ENCODE measurements at regions not wholly inside any gene's neighbourhood (a gene's known extent, or its start where the extent isn't known, plus 50 kb on each side); places are given as distances from the start of the nearest gene placed in this dataset.
"Not testable (repeated sequence)": the region's sequence is repeated elsewhere in the genome, so short reads cannot be mapped to it uniquely, and the experiment has no call there.

GRCh38 chr5:91754990-91755389 lies 371.9 kb upstream of the ARRDC3 start:
- Histone ChIP-seq H2AFZ (ENCODE audit: low read length, unreplicated experiment) (no peak overlapping the region), H3K27ac (ENCODE audit: low read depth, low read length) (no peak overlapping the region), H3K27me3 (ENCODE audit: insufficient read depth, low read length) (no peaks in the 10 kb centered on the region; the same call in 1 of the 2 replicates), H3K79me2 (ENCODE audit: control insufficient read depth, insufficient read depth, low read length, unreplicated experiment) (no peaks in the 10 kb centered on the region), H3K4me1 (ENCODE audit: control insufficient read depth, insufficient read depth, low read length, unreplicated experiment) (no peaks in the 10 kb centered on the region), H3K4me3 (ENCODE audit: low read depth, low read length) (no peak overlapping the region), H3K36me3 (ENCODE audit: insufficient read depth, low read length) (no peaks in the 10 kb centered on the region)

- not testable (repeated sequence) for H3K4me3 ChIP-seq (ENCODE audit: low read depth, low read length); H2AFZ ChIP-seq (ENCODE audit: low read length, unreplicated experiment); H3K27ac ChIP-seq (ENCODE audit: low read depth, low read length); H3K27me3 ChIP-seq (ENCODE audit: insufficient read depth, low read length); H3K36me3 ChIP-seq (ENCODE audit: insufficient read depth, low read length); H3K79me2 ChIP-seq (ENCODE audit: control insufficient read depth, insufficient read depth, low read length, unreplicated experiment); H3K4me1 ChIP-seq (ENCODE audit: control insufficient read depth, insufficient read depth, low read length, unreplicated experiment)
Measured at GRCh38 chr5:91744470-91744869, 361.4 kb upstream of the ARRDC3 start.

DNA sequence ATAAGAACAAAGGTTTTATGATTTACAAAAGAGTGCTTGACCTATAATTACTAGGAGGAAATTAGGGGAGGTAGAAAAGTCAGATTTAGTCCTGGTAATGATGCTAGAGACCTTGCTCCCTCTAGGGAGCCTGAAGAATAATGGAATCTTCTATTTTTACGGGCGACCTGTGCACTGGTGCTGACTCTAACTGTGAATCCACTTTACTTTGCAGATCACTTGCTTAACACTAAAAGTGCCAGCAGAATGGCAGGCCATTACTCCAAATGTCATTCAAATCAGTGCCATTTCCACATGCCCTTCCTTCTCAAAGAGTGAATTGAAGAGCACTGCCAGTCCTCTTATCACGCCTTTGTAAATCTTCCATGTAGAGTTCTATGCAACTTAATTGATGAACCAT lies 359.4 kb upstream of the ARRDC3 start:
- no peaks in the 10 kb centered on the region for H3K4me1 ChIP-seq (ENCODE audit: control insufficient read depth, insufficient read depth, low read length, unreplicated experiment)
- H3K4me3 ChIP-seq (ENCODE audit: low read depth, low read length): no peak overlapping the region
- no peaks in the 10 kb centered on the region for H3K36me3 ChIP-seq (ENCODE audit: insufficient read depth, low read length)
- H3K27ac ChIP-seq (ENCODE audit: low read depth, low read length): no peak overlapping the region
- H2AFZ ChIP-seq (ENCODE audit: low read length, unreplicated experiment): no peak overlapping the region
- no peaks in the 10 kb centered on the region for H3K79me2 ChIP-seq (ENCODE audit: control insufficient read depth, insufficient read depth, low read length, unreplicated experiment)
- H3K27me3 ChIP-seq (ENCODE audit: insufficient read depth, low read length): no peaks in the 10 kb centered on the region

- H2AFZ ChIP-seq (ENCODE audit: low read length, unreplicated experiment): no peak overlapping the region
- no peaks in the 10 kb centered on the region for H3K36me3 ChIP-seq (ENCODE audit: insufficient read depth, low read length)
- no peaks in the 10 kb centered on the region for H3K27me3 ChIP-seq (ENCODE audit: insufficient read depth, low read length)
- H3K4me1 ChIP-seq (ENCODE audit: control insufficient read depth, insufficient read depth, low read length, unreplicated experiment): no peaks in the 10 kb centered on the region
- no peak overlapping the region for H3K27ac ChIP-seq (ENCODE audit: low read depth, low read length)
- H3K4me3 ChIP-seq (ENCODE audit: low read depth, low read length): no peak overlapping the region
- no peaks in the 10 kb centered on the region for H3K79me2 ChIP-seq (ENCODE audit: control insufficient read depth, insufficient read depth, low read length, unreplicated experiment)
Measured at GRCh38 chr5:91741764-91742505, 358.8 kb upstream of the ARRDC3 start.

- Histone ChIP-seq H3K27ac (ENCODE audit: low read depth, low read length) (no peak overlapping the region), H3K4me3 (ENCODE audit: low read depth, low read length) (no peak overlapping the region), H3K36me3 (ENCODE audit: insufficient read depth, low read length) (no peaks in the 10 kb centered on the region), H3K79me2 (ENCODE audit: control insufficient read depth, insufficient read depth, low read length, unreplicated experiment) (no peaks in the 10 kb centered on the region), H3K27me3 (ENCODE audit: insufficient read depth, low read length) (no peaks in the 10 kb centered on the region), H2AFZ (ENCODE audit: low read length, unreplicated experiment) (no peak overlapping the region), H3K4me1 (ENCODE audit: control insufficient read depth, insufficient read depth, low read length, unreplicated experiment) (no peaks in the 10 kb centered on the region)
Measured at GRCh38 chr5:91730026-91730425, 346.9 kb upstream of the ARRDC3 start.

GRCh38 chr5:91727463-91727862 lies 344.3 kb upstream of the ARRDC3 start:
- H3K4me3 ChIP-seq (ENCODE audit: low read depth, low read length): no peak overlapping the region
- no peaks in the 10 kb centered on the region for H3K4me1 ChIP-seq (ENCODE audit: control insufficient read depth, insufficient read depth, low read length, unreplicated experiment)
- no peak overlapping the region for H2AFZ ChIP-seq (ENCODE audit: low read length, unreplicated experiment)
- H3K79me2 ChIP-seq (ENCODE audit: control insufficient read depth, insufficient read depth, low read length, unreplicated experiment): no peaks in the 10 kb centered on the region
- no peak overlapping the region for H3K27ac ChIP-seq (ENCODE audit: low read depth, low read length)
- H3K36me3 ChIP-seq (ENCODE audit: insufficient read depth, low read length): no peaks in the 10 kb centered on the region
- H3K27me3 ChIP-seq (ENCODE audit: insufficient read depth, low read length): no peaks in the 10 kb centered on the region

DNA sequence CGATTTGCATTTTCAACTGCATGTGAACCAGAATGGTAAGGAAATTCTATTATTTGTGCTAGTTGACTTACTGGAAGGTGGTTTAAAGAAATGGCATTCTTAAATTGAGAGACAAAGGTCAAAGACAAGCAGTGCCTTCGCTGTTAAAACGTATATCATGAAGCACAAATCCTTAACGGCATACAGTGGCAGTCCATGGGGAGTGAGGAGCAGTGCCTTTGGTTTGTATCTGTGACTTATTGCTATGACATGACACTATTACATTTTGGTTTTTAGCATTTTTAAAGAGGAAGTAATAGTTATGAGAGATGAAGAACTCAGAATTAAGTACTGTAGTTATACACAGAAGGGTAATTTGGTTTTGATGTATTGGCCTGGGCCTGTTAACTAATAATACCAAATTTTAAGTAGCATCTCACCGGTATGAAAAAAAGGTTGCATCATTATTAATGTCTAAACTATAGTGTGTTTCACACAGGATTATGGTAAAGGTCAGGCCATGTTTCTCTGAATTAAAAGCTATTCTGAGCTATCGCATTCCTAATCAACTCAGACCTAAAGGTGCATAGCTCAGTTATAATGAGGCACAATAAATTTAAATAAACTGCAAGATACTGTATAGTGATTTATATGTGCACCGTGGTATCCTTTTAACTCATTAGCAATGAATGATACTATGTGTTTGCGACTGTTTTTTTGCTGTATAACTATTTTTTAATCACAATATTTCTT lies 339.8 kb upstream of the ARRDC3 start:
- Histone ChIP-seq H3K79me2 (ENCODE audit: control insufficient read depth, insufficient read depth, low read length, unreplicated experiment) (no peaks in the 10 kb centered on the region), H3K4me1 (ENCODE audit: control insufficient read depth, insufficient read depth, low read length, unreplicated experiment) (no peaks in the 10 kb centered on the region), H3K27me3 (ENCODE audit: insufficient read depth, low read length) (no peaks in the 10 kb centered on the region), H3K27ac (ENCODE audit: low read depth, low read length) (no peak overlapping the region), H3K4me3 (ENCODE audit: low read depth, low read length) (no peak overlapping the region), H3K36me3 (ENCODE audit: insufficient read depth, low read length) (no peaks in the 10 kb centered on the region), H2AFZ (ENCODE audit: low read length, unreplicated experiment) (no peak overlapping the region)

DNA sequence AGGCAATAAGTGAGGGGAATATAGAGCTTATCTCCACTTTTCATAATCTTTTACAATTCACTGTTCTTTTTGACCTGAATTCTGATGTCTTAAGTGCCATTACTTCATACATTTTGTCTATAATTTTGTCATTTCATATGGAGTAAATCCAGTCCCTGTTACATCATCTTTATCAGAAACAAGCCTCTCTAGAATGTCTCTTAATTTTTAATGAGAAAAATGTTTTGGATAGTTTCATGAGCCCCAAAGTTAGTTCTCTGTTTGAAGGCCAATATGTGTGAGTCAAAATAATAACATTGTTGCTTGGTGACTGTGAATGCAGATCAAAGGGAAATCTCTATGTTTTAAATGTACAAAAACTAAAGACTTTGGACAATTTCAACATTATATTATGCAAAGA lies 329.6 kb upstream of the ARRDC3 start:
- H3K79me2 ChIP-seq (ENCODE audit: control insufficient read depth, insufficient read depth, low read length, unreplicated experiment): no peaks in the 10 kb centered on the region
- H3K36me3 ChIP-seq (ENCODE audit: insufficient read depth, low read length): no peaks in the 10 kb centered on the region
- no peaks in the 10 kb centered on the region for H3K27me3 ChIP-seq (ENCODE audit: insufficient read depth, low read length)
- H3K27ac ChIP-seq (ENCODE audit: low read depth, low read length): peak overlapping the region; percentile 35
- no peak overlapping the region for H2AFZ ChIP-seq (ENCODE audit: low read length, unreplicated experiment)
- H3K4me3 ChIP-seq (ENCODE audit: low read depth, low read length): no peak overlapping the region
- peaks cover 14% of the 10 kb centered on the region for H3K4me1 ChIP-seq (ENCODE audit: control insufficient read depth, insufficient read depth, low read length, unreplicated experiment)

- peak overlapping the region; percentile 6; the same call in 1 of the 2 replicates for H3K27ac ChIP-seq (ENCODE audit: low read depth, low read length)
- no peaks in the 10 kb centered on the region for H3K27me3 ChIP-seq (ENCODE audit: insufficient read depth, low read length)
- no peak overlapping the region for H3K4me3 ChIP-seq (ENCODE audit: low read depth, low read length)
- H3K4me1 ChIP-seq (ENCODE audit: control insufficient read depth, insufficient read depth, low read length, unreplicated experiment): peaks cover 14% of the 10 kb centered on the region
- no peaks in the 10 kb centered on the region for H3K36me3 ChIP-seq (ENCODE audit: insufficient read depth, low read length)
- H2AFZ ChIP-seq (ENCODE audit: low read length, unreplicated experiment): no peak overlapping the region
- no peaks in the 10 kb centered on the region for H3K79me2 ChIP-seq (ENCODE audit: control insufficient read depth, insufficient read depth, low read length, unreplicated experiment)
Measured at GRCh38 chr5:91707521-91707841, 324.4 kb upstream of the ARRDC3 start.

GRCh38 chr5:91706785-91707520 lies 323.8 kb upstream of the ARRDC3 start:
- H2AFZ ChIP-seq (ENCODE audit: low read length, unreplicated experiment): no peak overlapping the region

More at GRCh38 chr5:91706785-91707520, 323.8 kb upstream of the ARRDC3 start:
- Histone ChIP-seq H3K4me1 (ENCODE audit: control insufficient read depth, insufficient read depth, low read length, unreplicated experiment) (peaks cover 10% of the 10 kb centered on the region), H3K79me2 (ENCODE audit: control insufficient read depth, insufficient read depth, low read length, unreplicated experiment) (no peaks in the 10 kb centered on the region), H3K27me3 (ENCODE audit: insufficient read depth, low read length) (no peaks in the 10 kb centered on the region), H3K27ac (ENCODE audit: low read depth, low read length) (peak overlapping the region; percentile 6; the same call in 1 of the 2 replicates), H3K4me3 (ENCODE audit: low read depth, low read length) (no peak overlapping the region), H3K36me3 (ENCODE audit: insufficient read depth, low read length) (no peaks in the 10 kb centered on the region)
